HepG2 (cell line): ENCODE measurements at regions not wholly inside any gene's neighbourhood (a gene's known extent, or its start where the extent isn't known, plus 50 kb on each side); places are given as distances from the start of the nearest gene placed in this dataset.

ENCODE experiments used
- CEBPB ChIP-seq: IDR thresholded peaks from 2 replicates; pipeline ENCODE4 v1.6.1; 2011; ENCODE audit warnings: low read depth, low read length, improper control_type of control experiment, borderline replicate concordance
- FOXP1 ChIP-seq, 2 experiments: fragments of 450-650 bp in 1 of 2; IDR thresholded peaks; 2 replicates each; pipeline ENCODE4 v1.6.1; 2017 to 2018; ENCODE audit warnings: antibody characterized with exemption in 1 of 2
- HNRNPL ChIP-seq: fragments of 200-400 bp; formaldehyde crosslinking; IDR thresholded peaks from 2 replicates; pipeline ENCODE4 v1.6.1; 2017; ENCODE audit warnings: mild to moderate bottlenecking, low read depth, low read length
- LBX2 ChIP-seq: sonication (generic); formaldehyde crosslinking; IDR thresholded peaks from 2 replicates; pipeline ENCODE4 v1.5.0; 2020; ENCODE audit warnings: missing genetic modification reagents, mild to moderate bottlenecking, borderline replicate concordance
- MLXIP ChIP-seq: sonication (generic); formaldehyde crosslinking; IDR thresholded peaks from 2 replicates; pipeline ENCODE4 v1.9.0; 2021; ENCODE audit warnings: missing genetic modification reagents, borderline replicate concordance
- NCOA1 ChIP-seq: sonication (generic); formaldehyde crosslinking; IDR thresholded peaks from 2 replicates; pipeline ENCODE4 v1.9.0; 2021; ENCODE audit warnings: missing genetic modification reagents
- PAXIP1 ChIP-seq: sonication (generic); formaldehyde crosslinking; conservative IDR thresholded peaks from 2 replicates; pipeline ENCODE4 v1.4.0; 2020; ENCODE audit warnings: mild to moderate bottlenecking, missing genetic modification reagents, moderate library complexity
- SP2 ChIP-seq: sonication (generic); formaldehyde crosslinking; IDR thresholded peaks from 2 replicates; pipeline ENCODE4 v1.5.1; 2020; ENCODE audit warnings: mild to moderate bottlenecking, missing genetic modification reagents
- TARDBP ChIP-seq: sonication (generic); formaldehyde crosslinking; IDR thresholded peaks from 2 replicates; pipeline ENCODE4 v1.8.0; 2022; ENCODE audit warnings: mild to moderate bottlenecking, missing genetic modification reagents
- ZFP82 ChIP-seq: sonication (generic); formaldehyde crosslinking; IDR thresholded peaks from 2 replicates; pipeline ENCODE4 v1.5.1; 2020; ENCODE audit warnings: mild to moderate bottlenecking, missing genetic modification reagents, borderline replicate concordance
- ZMYM3 ChIP-seq: sonication (generic); formaldehyde crosslinking; IDR thresholded peaks from 2 replicates; pipeline ENCODE4 v1.5.1; 2020; ENCODE audit warnings: mild to moderate bottlenecking, missing genetic modification reagents
- ZNF296 ChIP-seq: sonication (generic); formaldehyde crosslinking; conservative IDR thresholded peaks from 2 replicates; pipeline ENCODE4 v1.5.0; 2020; ENCODE audit warnings: mild to moderate bottlenecking, missing genetic modification reagents
- ZNF609 ChIP-seq: sonication (generic); formaldehyde crosslinking; IDR thresholded peaks from 2 replicates; pipeline ENCODE4 v1.4.0; 2020; ENCODE audit warnings: mild to moderate bottlenecking, missing genetic modification reagents, borderline replicate concordance

GRCh38 chr2:42931146-42931817 lies 138.9 kb upstream of the HAAO start (continued):
- TF ChIP-seq LBX2 (CRISPR knock-in tag) (no peak), SP2 (CRISPR knock-in tag) (no peak), HNRNPL (peak; percentile 78; the same call in 1 of the 2 replicates), TARDBP (CRISPR knock-in tag) (no peak; the same call in 1 of the 2 replicates), ZNF609 (CRISPR knock-in tag) (no peak), FOXP1 (IDR thresholded peaks at IDR 0.05) (no peak), FOXP1 (CRISPR knock-in tag; IDR thresholded peaks at IDR 0.05) (no peak), ZFP82 (CRISPR knock-in tag) (no peak), CEBPB (0 out of 2 replicates have a peak, but pooled peaks have one; percentile 11), PAXIP1 (CRISPR knock-in tag) (0 out of 2 replicates have a peak, but pooled peaks have one; percentile 7), ZMYM3 (peak; percentile 68), NCOA1 (CRISPR knock-in tag) (no peak), ZNF296 (CRISPR knock-in tag) (no peak), MLXIP (CRISPR knock-in tag) (no peak)
- TF ChIP-seq, all 625 proteins: peak for 138
